Neural crest cell (in vitro differentiated cells): ENCODE measurements at regions not wholly inside any gene's neighbourhood (a gene's known extent, or its start where the extent isn't known, plus 50 kb on each side); places are given as distances from the start of the nearest gene placed in this dataset.
"Not testable (repeated sequence)": the region's sequence is repeated elsewhere in the genome, so short reads cannot be mapped to it uniquely, and the experiment has no call there.

Experiments
- DNase-seq: peaks from one replicate; pipeline ENCODE4 v3.0.0; 2021; ENCODE audit warnings: low read depth, mixed read lengths, low spot score
- H3K27ac Mint-ChIP-seq: one replicate; pipeline ENCODE4 v1.8.0; 2021; ENCODE audit warnings: mild to moderate bottlenecking, mixed read lengths; ENCODE audit not compliant: unreplicated experiment
- H3K27me3 Mint-ChIP-seq: 2 replicates; pipeline ENCODE4 v1.8.0; 2021; ENCODE audit warnings: low read depth, mild to moderate bottlenecking, mixed read lengths
- H3K36me3 Mint-ChIP-seq: 2 replicates; pipeline ENCODE4 v1.8.0; 2021; ENCODE audit warnings: low read depth, mild to moderate bottlenecking, mixed read lengths
- H3K4me1 Mint-ChIP-seq: 2 replicates; pipeline ENCODE4 v1.8.0; 2021; ENCODE audit warnings: mixed read lengths
- H3K4me3 Mint-ChIP-seq: one replicate; pipeline ENCODE4 v1.8.0; 2021; ENCODE audit warnings: mild to moderate bottlenecking, mixed read lengths
- H3K9me3 Mint-ChIP-seq: 2 replicates; pipeline ENCODE4 v1.8.0; 2021; ENCODE audit warnings: mixed read lengths
- CTCF ChIP-seq: fragments of 200-600 bp; sonication (generic); conservative IDR thresholded peaks from 2 replicates; pipeline ENCODE4 v1.5.0; 2021; ENCODE audit warnings: antibody characterized with exemption, mild to moderate bottlenecking

GRCh38 chr4:84319124-84319523, 180.0 kb downstream of the NKX6-1 start:
- no peak overlapping the region for H3K27ac Mint-ChIP-seq

DNA sequence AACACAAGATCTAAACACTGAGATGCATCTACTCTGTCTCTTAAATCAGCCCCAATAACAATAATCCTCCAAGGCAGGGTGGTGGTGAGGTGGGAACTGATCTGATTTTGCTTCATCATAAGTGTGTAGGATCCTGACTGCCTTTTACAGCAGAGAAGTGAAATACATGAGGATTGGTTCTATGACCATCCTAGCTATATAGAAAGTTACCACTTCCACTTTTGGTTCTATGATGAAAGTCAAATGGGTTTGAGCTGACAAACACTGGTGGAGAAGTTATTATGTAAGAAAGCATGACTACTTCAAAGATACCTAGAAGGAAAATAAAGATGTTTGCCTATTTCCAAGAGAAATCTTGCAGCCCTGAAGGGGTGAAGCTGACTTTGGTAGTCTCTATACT, 181.6 kb downstream of the NKX6-1 start:
- H3K9me3 Mint-ChIP-seq = peaks cover 4% of the 10 kb centered on the region
- DNase-seq = no peak
- no peaks in the 10 kb centered on the region for H3K4me1 Mint-ChIP-seq
- no peaks in the 10 kb centered on the region for H3K36me3 Mint-ChIP-seq
- no peak overlapping the region for H3K4me3 Mint-ChIP-seq
- no peak for TF ChIP-seq CTCF
- peaks cover 4% of the 10 kb centered on the region for H3K27me3 Mint-ChIP-seq
- no peak overlapping the region for H3K27ac Mint-ChIP-seq

More at GRCh38 chr4:84319124-84319523, 180.0 kb downstream of the NKX6-1 start:
- no peak for DNase-seq
- TF ChIP-seq CTCF = no peak
- H3K27me3 Mint-ChIP-seq = peaks cover 5% of the 10 kb centered on the region
- H3K36me3 Mint-ChIP-seq = no peaks in the 10 kb centered on the region
- peaks cover 2% of the 10 kb centered on the region for H3K4me1 Mint-ChIP-seq
- no peak overlapping the region for H3K4me3 Mint-ChIP-seq
- H3K9me3 Mint-ChIP-seq = peaks cover 4% of the 10 kb centered on the region

GRCh38 chr4:84312426-84313012, 186.6 kb downstream of the NKX6-1 start:
- Mint-ChIP-seq H3K4me3 (no peak overlapping the region), H3K4me1 (no peaks in the 10 kb centered on the region), H3K27ac (no peak overlapping the region), H3K36me3 (no peaks in the 10 kb centered on the region), H3K9me3 (no peaks in the 10 kb centered on the region), H3K27me3 (no peaks in the 10 kb centered on the region)
- no peak for TF ChIP-seq CTCF
- no peak for DNase-seq

DNA sequence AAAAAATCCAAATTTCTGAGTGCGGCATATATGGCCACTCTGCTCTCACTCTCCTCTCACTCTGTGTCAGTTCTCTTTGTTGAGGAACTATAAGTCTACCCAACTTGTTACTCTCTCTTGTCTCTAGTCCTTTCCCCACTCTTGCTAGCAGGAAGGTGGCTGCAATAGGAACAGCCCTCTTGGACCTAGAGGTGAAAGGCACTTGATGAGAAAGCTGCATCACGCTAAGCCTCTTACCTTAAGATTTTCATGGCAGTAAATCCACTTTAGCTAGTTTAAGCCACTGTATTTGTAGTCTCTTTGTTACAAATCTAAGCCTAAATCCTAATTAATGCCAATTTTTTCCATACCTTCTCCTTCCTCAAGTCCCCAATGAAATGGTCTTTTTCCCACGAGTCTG, 189.9 kb downstream of the NKX6-1 start:
- Mint-ChIP-seq H3K9me3 (peaks cover 2% of the 10 kb centered on the region), H3K36me3 (no peaks in the 10 kb centered on the region), H3K4me3 (no peak overlapping the region), H3K4me1 (no peaks in the 10 kb centered on the region), H3K27me3 (no peaks in the 10 kb centered on the region), H3K27ac (no peak overlapping the region)
- no peak for TF ChIP-seq CTCF
- no peak for DNase-seq

DNA sequence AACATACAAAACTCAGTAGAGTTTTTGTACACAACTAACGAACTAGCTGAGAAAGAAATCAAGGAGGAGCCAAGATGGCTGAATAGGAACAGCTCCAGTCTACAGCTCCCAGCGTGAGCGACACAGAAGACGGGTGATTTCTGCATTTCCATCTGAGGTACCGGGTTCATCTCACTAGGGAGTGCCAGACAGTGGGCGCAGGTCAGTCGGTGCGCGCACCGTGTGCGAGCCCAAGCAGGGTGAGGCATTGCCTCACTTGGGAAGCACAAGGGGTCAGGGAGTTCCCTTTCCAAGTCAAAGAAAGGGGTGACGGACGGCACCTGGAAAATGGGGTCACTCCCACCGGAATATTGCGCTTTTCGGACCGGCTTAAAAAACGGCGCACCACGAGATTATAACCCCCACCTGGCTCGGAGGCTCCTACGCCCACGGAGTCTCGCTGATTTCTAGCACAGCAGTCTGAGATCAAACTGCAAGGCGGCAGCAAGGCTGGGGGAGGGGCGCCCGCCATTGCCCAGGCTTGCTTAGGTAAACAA, 200.3 kb downstream of the NKX6-1 start:
- Mint-ChIP-seq H3K4me1 (peaks cover 16% of the 10 kb centered on the region), H3K4me3 (peak overlapping the region; percentile 88), H3K27ac (peak overlapping the region; percentile 96)
- H3K36me3 Mint-ChIP-seq, DNase-seq, H3K9me3 Mint-ChIP-seq, H3K27me3 Mint-ChIP-seq: not testable (repeated sequence)

DNA sequence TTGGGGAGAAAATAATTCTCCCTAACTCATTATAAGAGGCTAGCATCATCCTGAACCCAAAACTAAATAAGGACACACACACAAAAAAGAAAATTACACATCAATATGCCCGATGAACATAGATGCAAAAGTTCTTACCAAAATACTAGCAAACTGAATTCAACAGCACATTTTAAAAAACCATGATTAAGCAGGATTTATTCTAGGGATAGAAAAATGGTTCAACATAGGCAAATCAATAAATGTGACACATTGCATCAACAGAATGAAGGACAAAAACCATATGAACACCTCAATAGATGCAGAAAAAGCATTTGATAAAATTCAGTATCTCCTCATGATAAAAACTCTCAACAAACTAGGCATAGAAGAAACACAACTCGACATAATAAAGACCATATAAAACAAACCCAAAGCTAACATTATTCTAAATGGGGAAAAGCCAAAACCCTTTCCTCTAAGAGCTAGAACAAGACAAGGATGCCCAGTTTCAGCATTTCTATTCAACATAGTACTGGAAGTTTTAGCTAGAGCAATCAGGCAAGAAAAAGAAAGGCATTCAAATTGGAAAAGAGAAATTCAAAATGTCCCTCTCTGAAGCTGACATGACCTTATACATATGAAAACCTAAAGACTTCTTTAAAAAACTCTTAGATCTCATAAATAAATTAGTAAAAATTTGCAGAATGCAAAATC, 200.9 kb downstream of the NKX6-1 start:
- no peak for DNase-seq
- peaks cover 9% of the 10 kb centered on the region for H3K36me3 Mint-ChIP-seq
- H3K4me3 Mint-ChIP-seq = peak overlapping the region; percentile 88
- no peaks in the 10 kb centered on the region for H3K27me3 Mint-ChIP-seq
- no peak for TF ChIP-seq CTCF
- peaks cover 4% of the 10 kb centered on the region for H3K9me3 Mint-ChIP-seq
- H3K4me1 Mint-ChIP-seq = peaks cover 16% of the 10 kb centered on the region
- H3K27ac Mint-ChIP-seq = peak overlapping the region; percentile 96
